ENCODE measurements at regions not wholly inside any gene's neighbourhood (a gene's known extent, or its start where the extent isn't known, plus 50 kb on each side); places are given as distances from the start of the nearest gene placed in this dataset.

GRCh38 chr16:35598696-35599332, 2139.4 kb downstream of the TP53TG3F start:
- no peak overlapping the region for H3K27ac ChIP-seq (ENCODE audit: extremely low read depth, low read depth, low read length)
- H2AFZ ChIP-seq (ENCODE audit: low read depth, low read length): no peak overlapping the region
- POLR2A ChIA-PET: no interaction called here
- in situ Hi-C loops (cut with MboI): no loop called here
- no peaks in the 10 kb centered on the region for H3K27me3 ChIP-seq (ENCODE audit: control insufficient read depth in 2 of 2, insufficient read depth in 2 of 2, low read length in 2 of 2)
- 3% methylated on average over 5 of the region's 9 CpGs for WGBS (ENCODE audit: insufficient coverage, low coverage, missing lambda C conversion rate)
- H3K4me1 ChIP-seq (replicated peaks in 1 of 2; ENCODE audit: control insufficient read depth in 2 of 2, insufficient read depth in 2 of 2, low read length in 2 of 2): no peaks in the 10 kb centered on the region
- no TSS peak for BruUV-seq (replicated peaks)
- TF ChIP-seq SNRNP70 (optimal IDR thresholded peaks at IDR 0.05; ENCODE audit: low read depth, low read length) (no peak), NFE2L1 (tag; IDR thresholded peaks at IDR 0.05; ENCODE audit: borderline replicate concordance, low read depth) (no peak), HOXB6 (CRISPR knock-in tag; IDR thresholded peaks at IDR 0.05; ENCODE audit: borderline replicate concordance) (no peak), ELF2 (CRISPR knock-in tag; IDR thresholded peaks at IDR 0.05) (no peak), ZBED1 (IDR thresholded peaks at IDR 0.05) (no peak)
- H3K36me3 ChIP-seq (ENCODE audit: control insufficient read depth, insufficient read depth, low read length): no peaks in the 10 kb centered on the region
- H3K79me2 ChIP-seq (ENCODE audit: control insufficient read depth, insufficient read depth, low read length): no peaks in the 10 kb centered on the region
- DNase-seq (ENCODE audit: extremely low read depth in 1 of 4, low spot score in 3 of 4): no peak
- no peak overlapping the region for H3K4me3 ChIP-seq
- H3K9me3 ChIP-seq (replicated peaks; ENCODE audit: control insufficient read depth, insufficient read depth, low read depth, low read length): no peaks in the 10 kb centered on the region
- H3K9ac ChIP-seq (ENCODE audit: insufficient read depth in 1 of 2, low read depth in 2 of 2, low read length in 2 of 2): no peak overlapping the region
- intact Hi-C loops (cut with micrococcal nuclease): no loop called here
- no peaks in the 10 kb centered on the region for H4K20me1 ChIP-seq (replicated peaks; ENCODE audit: control insufficient read depth, insufficient read depth, low read length)
- FAIRE-seq: no peak
- no peak overlapping the region for H3K4me2 ChIP-seq (ENCODE audit: insufficient read depth, low read length)
- H3K9me1 ChIP-seq (ENCODE audit: control insufficient read depth, insufficient read depth, low read length): no peaks in the 10 kb centered on the region
- no peak for ATAC-seq
- CTCF ChIA-PET (ENCODE audit: low intra/inter-chr PET ratio): no interaction called here

- ChIA-PET CTCF (ENCODE audit: low intra/inter-chr PET ratio) (no interaction called here), POLR2A (no interaction called here)
- intact Hi-C loops (cut with micrococcal nuclease): no loop called here
- Histone ChIP-seq H3K4me1 (replicated peaks in 1 of 2; ENCODE audit: control insufficient read depth in 2 of 2, insufficient read depth in 2 of 2, low read length in 2 of 2) (no peaks in the 10 kb centered on the region), H3K27ac (ENCODE audit: extremely low read depth, low read depth, low read length) (no peak overlapping the region), H3K27me3 (ENCODE audit: control insufficient read depth in 2 of 2, insufficient read depth in 2 of 2, low read length in 2 of 2) (no peaks in the 10 kb centered on the region), H3K4me3 (no peak overlapping the region), H3K9me3 (replicated peaks; ENCODE audit: control insufficient read depth, insufficient read depth, low read depth, low read length) (no peaks in the 10 kb centered on the region), H3K9me1 (ENCODE audit: control insufficient read depth, insufficient read depth, low read length) (no peaks in the 10 kb centered on the region), H4K20me1 (replicated peaks; ENCODE audit: control insufficient read depth, insufficient read depth, low read length) (no peaks in the 10 kb centered on the region), H3K36me3 (ENCODE audit: control insufficient read depth, insufficient read depth, low read length) (no peaks in the 10 kb centered on the region), H3K4me2 (ENCODE audit: insufficient read depth, low read length) (no peak overlapping the region), H2AFZ (ENCODE audit: low read depth, low read length) (no peak overlapping the region), H3K9ac (ENCODE audit: insufficient read depth in 1 of 2, low read depth in 2 of 2, low read length in 2 of 2) (no peak overlapping the region), H3K79me2 (ENCODE audit: control insufficient read depth, insufficient read depth, low read length) (no peaks in the 10 kb centered on the region)
- ATAC-seq: no peak
- no peak for FAIRE-seq
- BruUV-seq (replicated peaks): no TSS peak
- DNase-seq (ENCODE audit: extremely low read depth in 1 of 4, low spot score in 3 of 4): no peak
- 2% methylated on average over 5 of the region's 6 CpGs for WGBS (ENCODE audit: insufficient coverage, low coverage, missing lambda C conversion rate)
- in situ Hi-C loops (cut with MboI): no loop called here
- no peak for TF ChIP-seq ARHGAP35 (IDR thresholded peaks at IDR 0.05; ENCODE audit: partially characterized antibody)
- no peak for TF ChIP-seq CUX1 (CRISPR knock-in tag; IDR thresholded peaks at IDR 0.05)
- no peak for TF ChIP-seq RBM25 (IDR thresholded peaks at IDR 0.05; ENCODE audit: low read depth, low read length, severe bottlenecking)
- no peak for TF ChIP-seq ZNF655 (CRISPR knock-in tag; IDR thresholded peaks at IDR 0.05)
These were observed 2140.2 kb downstream of the TP53TG3F start for GRCh38 chr16:35599429-35600160.

All from K562 (cell line).